ENCODE measurements at regions not wholly inside any gene's neighbourhood (a gene's known extent, or its start where the extent isn't known, plus 50 kb on each side); places are given as distances from the start of the nearest gene placed in this dataset.
"Not testable (repeated sequence)": the region's sequence is repeated elsewhere in the genome, so short reads cannot be mapped to it uniquely, and the experiment has no call there.

DNA sequence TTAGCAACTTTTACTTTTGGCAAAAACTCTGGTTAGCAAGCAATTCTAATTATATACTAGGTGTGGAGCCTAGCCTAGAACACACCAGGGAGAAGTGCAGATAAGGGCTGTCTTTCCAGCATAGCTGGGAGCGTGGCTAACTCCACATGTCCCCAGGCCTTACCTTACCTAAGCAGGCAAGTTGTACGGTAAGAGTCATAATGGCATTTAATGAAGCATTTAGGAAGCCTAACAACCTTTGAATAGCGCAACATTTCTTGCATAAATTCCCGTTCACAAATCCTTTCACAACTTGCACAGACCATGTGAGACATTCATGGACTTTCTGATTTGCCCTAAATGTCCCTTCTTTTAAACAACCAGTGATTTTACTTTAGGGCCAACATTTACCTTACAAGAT is 917.4 kb upstream of the ACO1 start:
- no peak for DNase-seq (ENCODE audit: low spot score)

GRCh38 chr9:31470051-31470450 is 914.4 kb upstream of the ACO1 start:
- DNase-seq (ENCODE audit: low spot score): no peak

DNA sequence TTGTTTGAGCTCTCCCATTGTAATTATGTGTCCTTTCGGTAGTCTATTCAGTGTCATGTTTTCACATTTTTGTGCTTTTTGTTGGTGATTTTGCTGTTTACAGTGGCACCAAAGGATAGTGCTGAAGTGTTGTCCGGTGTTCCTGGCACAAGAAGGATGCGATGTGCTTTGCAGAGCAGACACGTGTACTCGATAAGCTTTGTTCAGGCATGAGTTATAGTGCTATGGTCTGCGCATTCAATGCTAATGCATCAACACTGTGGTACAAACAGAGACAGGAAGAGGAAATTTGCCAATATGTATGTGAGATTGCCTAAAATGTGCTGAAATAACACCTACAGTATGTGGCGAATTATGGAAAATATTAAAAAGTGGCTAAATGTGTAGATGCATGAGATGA is 913.4 kb upstream of the ACO1 start:
- no peak for DNase-seq (ENCODE audit: low spot score)

- no peak for DNase-seq (ENCODE audit: low spot score)
These were observed 897.8 kb upstream of the ACO1 start for GRCh38 chr9:31486630-31487029.

DNA sequence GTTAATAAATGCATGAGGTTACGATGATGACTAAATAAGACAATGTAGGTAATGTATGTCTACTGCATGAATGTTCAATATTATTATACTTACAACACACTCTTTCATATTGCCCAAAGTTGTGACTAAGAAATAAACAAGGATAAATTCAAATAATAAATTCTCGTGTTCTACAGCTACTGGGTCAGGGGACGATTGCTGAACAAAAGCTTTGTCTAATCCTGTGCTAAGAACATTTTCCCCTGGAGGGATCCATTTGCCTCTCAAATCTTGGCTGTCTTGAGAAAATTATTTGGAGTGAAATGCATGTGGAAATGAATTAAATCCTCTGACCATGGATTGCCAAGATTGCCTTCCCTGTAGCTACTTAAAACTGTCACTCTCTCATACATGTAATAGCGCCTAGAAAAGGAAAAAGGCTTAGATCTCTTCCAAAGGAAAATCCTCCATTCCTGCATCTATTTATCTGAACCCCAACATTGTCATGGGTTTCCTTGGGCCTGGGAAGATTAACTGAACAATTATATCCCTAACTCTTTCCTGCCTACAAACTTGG is 893.8 kb upstream of the ACO1 start:
- DNase-seq (ENCODE audit: low spot score): no peak

- DNase-seq (ENCODE audit: low spot score): no peak
These were observed 892.2 kb upstream of the ACO1 start for GRCh38 chr9:31492229-31492628.

GRCh38 chr9:31500422-31500821 is 884.0 kb upstream of the ACO1 start:
- no peak for DNase-seq (ENCODE audit: low spot score)

DNA sequence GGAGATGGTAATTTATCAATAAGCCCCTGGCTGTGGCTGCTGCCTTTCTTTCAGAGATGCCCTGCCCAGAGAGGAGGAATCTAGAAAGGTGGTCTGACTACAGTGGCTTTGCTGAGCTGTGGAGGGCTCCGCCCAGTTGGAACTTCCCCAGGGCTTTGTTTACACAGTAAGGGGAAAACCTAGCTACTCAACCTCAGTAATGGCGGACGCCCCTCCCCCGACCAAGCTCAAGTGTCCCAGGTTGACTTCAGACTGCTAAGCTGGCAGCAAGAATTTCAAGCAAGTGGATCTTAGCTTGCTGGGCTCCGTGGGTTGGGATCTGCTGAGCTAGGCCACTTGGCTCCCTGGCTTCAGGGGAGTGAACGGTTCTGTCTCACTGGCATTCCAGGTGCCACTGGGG is 865.4 kb upstream of the ACO1 start:
- no peak for DNase-seq (ENCODE audit: low spot score)

- DNase-seq (ENCODE audit: low spot score): no peak
These were observed 865.0 kb upstream of the ACO1 start for GRCh38 chr9:31519424-31519823.

DNA sequence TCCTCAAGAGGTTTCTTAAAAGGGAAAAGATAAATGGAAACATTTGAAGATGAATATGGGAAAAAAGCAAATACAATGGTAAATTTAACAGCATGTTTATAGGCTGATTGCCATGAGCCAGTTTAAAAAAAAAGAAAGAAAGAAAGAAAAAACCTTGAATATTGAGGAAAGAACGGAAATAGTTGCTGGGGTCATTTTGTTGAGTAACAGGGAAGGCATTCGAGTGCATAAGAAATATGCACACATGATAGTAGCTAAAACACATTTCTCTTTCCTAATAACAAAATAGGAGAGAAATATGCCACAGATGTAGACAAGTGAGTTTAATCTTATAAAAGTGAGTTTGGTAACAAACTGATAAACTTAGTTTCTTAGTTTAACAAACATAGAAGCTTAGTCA is 864.6 kb upstream of the ACO1 start:
- no peak for DNase-seq (ENCODE audit: low spot score)

DNA sequence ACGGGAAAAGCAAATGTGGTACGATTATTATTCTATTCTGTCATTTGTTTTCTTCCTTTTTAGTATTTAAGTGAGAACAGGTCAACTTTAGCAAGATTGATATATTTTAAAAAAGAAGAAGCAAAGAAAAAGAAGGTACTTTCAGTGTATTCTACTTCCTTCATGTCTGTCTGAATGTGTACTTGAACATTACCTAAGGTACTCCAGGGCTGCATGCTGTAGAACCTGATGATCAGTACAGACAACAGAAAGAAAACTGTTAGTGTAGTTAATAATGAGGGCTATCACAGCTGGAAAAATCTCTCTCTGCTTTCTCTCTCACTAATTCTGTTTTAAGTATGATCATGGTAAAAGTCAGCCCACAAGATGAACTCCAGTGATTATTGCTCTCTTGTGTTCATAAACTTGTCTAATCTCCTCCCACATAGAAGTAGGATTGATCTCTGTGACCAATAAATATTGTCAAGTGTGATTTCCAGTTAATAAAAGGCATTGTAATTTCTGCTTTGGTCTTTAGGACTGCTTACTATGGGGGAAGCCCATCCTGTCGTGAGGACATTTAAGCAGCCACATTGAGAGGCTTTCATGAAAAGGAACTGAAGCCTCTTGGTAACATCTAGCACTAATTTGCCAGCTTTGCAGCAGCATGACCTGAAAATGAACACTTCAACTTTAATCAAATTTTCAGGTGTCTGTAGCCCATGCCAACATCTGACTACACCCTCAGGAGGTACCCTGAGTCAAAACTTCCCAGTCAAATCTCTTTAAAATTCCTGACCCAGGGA is 864.0 kb upstream of the ACO1 start:
- no peak for DNase-seq (ENCODE audit: low spot score)

DNA sequence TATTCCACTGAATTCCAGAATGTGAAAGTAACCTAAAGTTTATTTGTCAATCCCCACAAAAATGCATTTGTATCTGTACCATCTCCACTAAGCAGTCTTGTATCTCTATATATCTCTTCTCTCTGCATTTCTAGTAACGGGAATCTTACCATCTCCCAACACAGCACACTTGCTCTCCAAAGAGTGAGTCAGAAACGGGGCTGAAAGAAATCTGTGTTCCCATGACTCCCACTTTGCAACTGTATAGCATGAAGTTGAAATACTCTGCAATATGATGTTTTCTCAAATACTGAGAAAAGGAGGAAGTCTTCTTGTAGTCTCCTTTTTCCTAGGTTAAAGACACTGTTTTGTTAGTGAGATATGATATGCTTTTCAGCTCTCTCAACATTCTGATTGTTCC is 848.8 kb upstream of the ACO1 start:
- DNase-seq (ENCODE audit: low spot score): no peak

DNA sequence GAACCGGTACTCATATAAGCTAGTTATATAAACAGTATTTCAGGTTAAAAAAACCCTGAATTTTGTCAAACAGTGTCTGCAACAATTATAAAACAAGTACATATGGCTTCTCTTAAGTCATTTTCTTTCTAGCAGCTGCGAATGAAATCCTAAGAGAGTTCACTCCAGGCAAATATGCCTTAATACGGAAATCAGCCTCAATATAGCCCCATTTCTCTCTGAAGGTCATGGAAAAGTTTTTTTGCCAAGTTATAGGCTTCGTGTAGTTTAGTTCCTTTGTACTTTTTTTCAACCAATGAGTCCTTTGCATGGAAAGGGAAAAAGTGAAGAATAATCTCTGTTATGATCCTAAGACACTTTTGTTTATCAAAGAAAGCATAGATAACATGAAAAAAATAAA is 848.0 kb upstream of the ACO1 start:
- DNase-seq (ENCODE audit: low spot score): no peak

DNA sequence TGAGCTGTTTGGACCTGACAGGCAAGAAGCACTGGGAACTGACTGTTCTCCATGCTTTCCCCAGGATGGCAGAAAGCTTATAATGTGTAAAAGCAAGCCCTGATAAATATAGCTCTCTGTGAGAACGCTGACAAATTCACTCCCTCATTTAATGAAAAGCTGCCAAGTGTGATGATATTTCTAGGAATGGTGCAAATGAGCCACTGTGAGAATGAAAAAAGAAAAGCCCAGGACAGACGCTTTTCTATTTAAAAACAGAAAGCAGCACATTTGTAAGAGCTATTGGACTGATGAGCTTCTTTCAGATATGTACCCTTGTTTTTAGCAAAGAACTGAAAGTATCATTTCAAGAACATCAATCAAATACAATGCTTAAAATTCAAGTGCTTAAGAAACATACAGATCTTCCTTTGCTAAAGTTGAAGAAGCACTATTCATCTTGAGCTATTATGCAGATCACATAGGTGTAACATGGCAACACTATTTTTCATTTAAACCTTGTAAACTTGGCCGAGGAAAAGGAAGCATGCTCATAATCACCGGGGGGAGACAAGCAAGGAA is 842.6 kb upstream of the ACO1 start:
- no peak for DNase-seq (ENCODE audit: low spot score)

DNA sequence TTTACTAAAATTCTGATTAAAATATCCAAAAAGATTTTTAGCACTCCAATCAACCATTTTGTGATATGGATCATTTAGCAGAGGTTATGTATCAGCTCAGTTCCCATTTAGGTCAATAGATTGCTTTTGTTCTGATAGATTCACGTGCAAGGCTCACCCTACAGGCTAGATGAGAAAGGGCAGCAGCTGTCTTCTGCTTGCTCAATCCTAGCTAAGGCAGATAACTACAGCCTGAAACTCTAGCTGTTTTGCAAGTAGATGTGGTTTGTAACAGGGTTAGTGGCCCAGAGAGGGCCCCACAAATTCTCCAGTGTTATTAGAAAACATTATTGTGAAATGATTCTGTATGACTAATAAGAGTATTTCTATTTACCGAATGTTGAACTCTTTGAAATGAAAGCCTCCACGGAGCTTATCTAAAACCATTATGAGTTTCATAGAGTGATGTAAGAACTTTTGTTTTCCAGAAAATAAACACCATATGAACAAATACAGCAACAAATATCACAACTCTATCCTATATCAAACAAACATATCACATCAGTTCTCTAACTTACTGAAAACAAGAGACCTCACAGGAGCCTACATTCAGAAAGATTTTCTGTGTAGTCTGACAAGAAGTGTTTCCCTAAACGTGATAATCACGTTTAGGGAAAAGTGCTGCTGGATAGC is 841.9 kb upstream of the ACO1 start:
- no peak for DNase-seq (ENCODE audit: low spot score)

GRCh38 chr9:31554941-31555340 is 829.5 kb upstream of the ACO1 start:
- no peak for DNase-seq (ENCODE audit: low spot score)

DNA sequence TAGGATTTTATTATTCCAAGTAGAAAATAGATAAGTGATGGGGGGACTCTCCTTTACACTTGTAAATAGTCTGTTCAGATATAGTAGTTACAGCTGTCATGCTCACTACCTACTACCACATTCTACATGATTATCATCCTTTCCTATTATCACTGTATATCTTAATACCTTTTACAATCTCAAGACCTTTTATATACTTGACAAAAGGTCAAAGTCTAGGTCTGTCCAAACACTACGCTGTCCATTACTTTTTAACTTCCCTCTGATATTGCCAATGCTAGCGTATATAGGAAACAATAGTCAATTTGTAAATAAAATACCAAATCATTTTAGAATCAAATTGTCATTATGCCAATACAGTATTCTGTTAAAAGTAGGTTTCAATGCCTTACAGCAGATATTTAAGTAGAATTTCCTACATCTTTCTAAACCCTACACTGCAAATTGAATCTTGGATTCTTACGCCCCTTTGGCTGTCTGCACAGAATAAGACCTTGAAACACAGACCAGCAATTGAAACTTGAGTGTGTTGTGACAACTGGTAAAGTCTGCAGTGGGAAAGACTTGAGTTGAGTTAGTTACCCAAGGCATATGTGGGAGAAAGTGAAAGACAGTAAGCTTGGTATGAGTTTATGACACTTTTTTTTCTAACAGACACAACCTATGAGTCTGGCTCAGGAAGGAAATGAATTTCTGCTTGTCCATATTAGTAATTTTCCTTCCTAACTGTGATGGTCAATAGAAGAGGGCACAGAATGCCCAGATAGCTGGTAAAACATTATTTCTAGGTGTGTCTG is 827.6 kb upstream of the ACO1 start:
- DNase-seq (ENCODE audit: low spot score): no peak

DNA sequence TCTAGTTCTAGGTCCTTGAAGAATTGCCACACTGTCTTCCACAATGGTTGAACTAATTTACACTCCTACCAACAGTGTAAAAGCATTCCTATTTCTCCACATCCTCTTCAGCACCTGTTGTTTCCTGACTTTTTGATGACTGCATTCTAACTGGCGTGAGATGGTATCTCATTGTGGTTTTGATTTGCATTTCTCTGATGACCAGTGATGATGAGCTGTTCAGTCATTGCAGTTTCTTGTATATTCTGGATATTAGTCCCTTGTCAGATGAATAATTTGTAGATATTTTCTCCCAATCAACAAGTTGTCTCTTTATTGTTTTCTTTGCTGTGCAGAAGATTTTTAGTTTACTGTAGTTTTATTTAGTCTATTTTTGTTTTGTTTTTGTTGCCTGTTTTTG is 812.3 kb upstream of the ACO1 start:
- DNase-seq (ENCODE audit: low spot score): not testable (repeated sequence)

DNA sequence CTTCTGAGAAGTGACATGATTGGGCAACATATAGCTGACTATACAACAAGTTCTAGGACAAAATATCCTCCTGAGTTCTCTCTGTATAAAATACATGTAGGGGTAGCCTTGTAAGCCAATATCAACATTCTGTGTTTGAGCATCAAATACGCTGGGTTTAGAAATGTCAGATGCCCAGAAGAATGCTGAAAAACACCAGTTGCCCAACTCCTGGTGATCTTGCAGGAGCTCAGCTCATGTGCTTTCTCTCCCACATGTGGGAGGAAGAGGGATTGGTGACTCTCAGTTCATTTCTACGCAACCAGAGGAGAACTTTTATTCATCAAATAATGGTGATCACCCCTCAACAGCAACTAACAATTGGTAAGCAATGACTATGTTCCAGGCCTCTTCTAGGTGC is 810.9 kb upstream of the ACO1 start:
- DNase-seq (ENCODE audit: low spot score): no peak

DNA sequence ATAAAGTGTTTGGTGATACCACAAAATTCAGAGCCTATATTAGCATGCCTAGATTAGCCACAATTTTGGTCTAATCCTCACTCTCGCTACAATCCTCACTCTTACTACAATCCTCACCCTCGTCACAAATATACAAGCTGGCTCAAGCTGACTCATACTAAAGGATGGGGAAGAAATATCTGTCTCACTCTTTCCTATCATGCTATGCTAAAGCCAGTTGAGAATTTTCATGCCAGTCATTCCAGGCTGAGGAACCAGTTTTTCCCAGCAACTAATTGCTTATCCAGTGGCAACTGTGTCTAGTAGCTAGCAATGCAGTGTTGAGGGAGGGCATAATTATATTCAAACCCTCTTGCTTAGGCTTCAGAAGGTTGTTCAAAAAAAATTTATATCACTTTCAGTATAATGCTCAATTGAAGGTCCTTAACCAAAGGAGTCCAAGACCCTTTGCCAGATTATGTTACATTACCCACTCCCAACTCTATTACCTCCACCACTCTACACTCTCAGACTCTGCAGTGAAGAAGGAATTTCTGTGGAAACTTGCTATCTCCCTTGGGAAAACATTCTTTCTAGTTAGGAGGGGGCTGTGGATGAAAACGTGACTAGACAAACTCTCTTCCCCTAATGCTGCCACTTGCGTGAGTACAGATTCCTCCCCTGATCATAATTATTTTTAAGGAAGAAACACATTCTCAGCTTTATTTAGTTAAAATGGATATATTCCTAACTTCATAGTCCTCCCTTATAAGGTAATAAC is 810.3 kb upstream of the ACO1 start:
- DNase-seq (ENCODE audit: low spot score): no peak

GRCh38 chr9:31582071-31582470 is 802.4 kb upstream of the ACO1 start:
- no peak for DNase-seq (ENCODE audit: low spot score)

- DNase-seq (ENCODE audit: low spot score): no peak
These were observed 801.9 kb upstream of the ACO1 start for GRCh38 chr9:31582561-31582960.

Measured in AG20443 (cell line).